HG02884 (cell line): ENCODE measurements at regions not wholly inside any gene's neighbourhood (a gene's known extent, or its start where the extent isn't known, plus 50 kb on each side); places are given as distances from the start of the nearest gene placed in this dataset.
"Not testable (repeated sequence)": the region's sequence is repeated elsewhere in the genome, so short reads cannot be mapped to it uniquely, and the experiment has no call there.

ENCODE experiments used
- ATAC-seq: cut with Tn5 transposase; IDR thresholded peaks from one replicate; pipeline ENCODE4 v1.9.1; 2021; ENCODE audit warnings: mild to moderate bottlenecking, moderate library complexity; ENCODE audit not compliant: unreplicated experiment

GRCh38 chr17:63019138-63019873 is 53.3 kb downstream of the TANC2 start:
- no peak for ATAC-seq

- no peak for ATAC-seq
Measured at GRCh38 chr17:63022567-63022966, 56.5 kb downstream of the TANC2 start.

- ATAC-seq = no peak
Measured at GRCh38 chr17:63023049-63023448, 57.0 kb downstream of the TANC2 start.

- no peak for ATAC-seq
Measured at GRCh38 chr17:63024201-63024600, 58.2 kb downstream of the TANC2 start.

- no peak for ATAC-seq
Measured at GRCh38 chr17:63024716-63025115, 58.7 kb downstream of the TANC2 start.

GRCh38 chr17:63025637-63026036 is 59.6 kb downstream of the TANC2 start:
- not testable (repeated sequence) for ATAC-seq

GRCh38 chr17:63029541-63029940 is 63.5 kb downstream of the TANC2 start:
- ATAC-seq = no peak

- no peak for ATAC-seq
Measured at GRCh38 chr17:63032142-63032541, 66.1 kb downstream of the TANC2 start.

- ATAC-seq = no peak
Measured at GRCh38 chr17:63033142-63033541, 67.1 kb downstream of the TANC2 start.

- ATAC-seq = no peak
Measured at GRCh38 chr17:63035271-63035670, 69.2 kb downstream of the TANC2 start.

GRCh38 chr17:63035695-63036094 is 69.7 kb downstream of the TANC2 start:
- no peak for ATAC-seq

GRCh38 chr17:63039342-63039741 is 73.3 kb downstream of the TANC2 start:
- no peak for ATAC-seq

GRCh38 chr17:63039899-63040602 is 74.0 kb downstream of the TANC2 start:
- no peak for ATAC-seq

- no peak for ATAC-seq
Measured at GRCh38 chr17:63040816-63041215, 74.8 kb downstream of the TANC2 start.

GRCh38 chr17:63041251-63041650 is 75.2 kb downstream of the TANC2 start:
- ATAC-seq = no peak

GRCh38 chr17:63041722-63042121 is 75.7 kb downstream of the TANC2 start:
- ATAC-seq = no peak

- ATAC-seq = no peak
Measured at GRCh38 chr17:63042256-63042812, 76.3 kb downstream of the TANC2 start.

- ATAC-seq = not testable (repeated sequence)
Measured at GRCh38 chr17:63057560-63057959, 91.5 kb downstream of the TANC2 start.

GRCh38 chr17:63066158-63066813 is 100.3 kb downstream of the TANC2 start:
- no peak for ATAC-seq

GRCh38 chr17:63069245-63069644 is 103.2 kb downstream of the TANC2 start:
- ATAC-seq = no peak

GRCh38 chr17:63070031-63070430 is 104.0 kb downstream of the TANC2 start:
- no peak for ATAC-seq

GRCh38 chr17:63071797-63072196 is 105.8 kb downstream of the TANC2 start:
- no peak for ATAC-seq
